ENCODE measurements at regions not wholly inside any gene's neighbourhood (a gene's known extent, or its start where the extent isn't known, plus 50 kb on each side); places are given as distances from the start of the nearest gene placed in this dataset.

DNA sequence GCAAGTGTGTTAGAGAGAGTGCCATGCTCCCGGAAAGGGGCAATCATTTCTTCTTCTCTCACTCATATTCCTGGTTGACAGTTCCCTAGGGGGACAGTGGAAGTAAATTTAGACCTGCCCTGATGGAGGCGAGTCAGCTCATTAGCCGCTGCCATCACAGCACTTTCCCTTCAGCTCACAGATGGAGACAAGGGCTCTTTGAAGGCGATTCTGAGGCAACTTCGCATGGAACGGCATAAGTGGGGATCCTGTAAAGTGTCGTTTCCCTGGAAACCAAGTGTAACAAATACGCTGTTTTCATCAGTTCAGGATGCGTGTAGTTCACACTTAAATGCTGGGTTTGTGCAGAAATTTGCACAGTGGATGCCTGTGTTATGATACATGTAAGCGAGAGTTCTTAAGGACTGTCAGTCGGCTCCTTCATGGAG lies 114.5 kb upstream of the TMPRSS15 start:
- Histone ChIP-seq H3K4me1 (ENCODE audit: control insufficient read depth in 1 of 2, insufficient read depth in 2 of 2, low read length in 2 of 2) (no peaks in the 10 kb centered on the region), H3K9ac (ENCODE audit: low read length) (no peak overlapping the region), H3K4me3 (ENCODE audit: low read depth, low read length) (no peak overlapping the region), H2BK120ac (ENCODE audit: insufficient read depth, low read length, poor library complexity) (no peak overlapping the region), H3K18ac (ENCODE audit: low read length) (no peak overlapping the region), H3K14ac (ENCODE audit: low read length) (no peak overlapping the region), H3K79me1 (ENCODE audit: low read length) (no peaks in the 10 kb centered on the region), H4K91ac (ENCODE audit: low read depth, low read length) (no peak overlapping the region), H3K27me3 (ENCODE audit: insufficient read depth, low read length) (no peaks in the 10 kb centered on the region), H4K8ac (ENCODE audit: low read depth, low read length) (no peak overlapping the region), H2AFZ (ENCODE audit: insufficient read depth, low read length, poor library complexity) (no peak overlapping the region), H3K4ac (ENCODE audit: low read depth, low read length) (no peak overlapping the region), H3K27ac (ENCODE audit: low read depth, low read length) (no peak overlapping the region), H3K4me2 (ENCODE audit: low read length) (no peak overlapping the region), H2AK5ac (ENCODE audit: low read length) (no peak overlapping the region), H3K23ac (ENCODE audit: low read length) (no peak overlapping the region), H2BK5ac (ENCODE audit: low read depth, low read length, poor library complexity) (no peak overlapping the region), H3K36me3 (ENCODE audit: control insufficient read depth in 1 of 2, insufficient read depth in 2 of 2, low read length in 2 of 2) (no peaks in the 10 kb centered on the region), H4K12ac (ENCODE audit: low read depth, low read length) (no peak overlapping the region), H3K9me3 (ENCODE audit: insufficient read depth, low read depth, low read length) (no peaks in the 10 kb centered on the region), H3K79me2 (ENCODE audit: control insufficient read depth, insufficient read depth, low read length, poor library complexity) (no peaks in the 10 kb centered on the region), H2BK12ac (ENCODE audit: low read length) (no peak overlapping the region)
- no peak for DNase-seq
- WGBS (ENCODE audit: extremely low coverage, insufficient coverage, insufficient read length) = no CpG with 5 or more reads among the region's 11 CpGs

DNA sequence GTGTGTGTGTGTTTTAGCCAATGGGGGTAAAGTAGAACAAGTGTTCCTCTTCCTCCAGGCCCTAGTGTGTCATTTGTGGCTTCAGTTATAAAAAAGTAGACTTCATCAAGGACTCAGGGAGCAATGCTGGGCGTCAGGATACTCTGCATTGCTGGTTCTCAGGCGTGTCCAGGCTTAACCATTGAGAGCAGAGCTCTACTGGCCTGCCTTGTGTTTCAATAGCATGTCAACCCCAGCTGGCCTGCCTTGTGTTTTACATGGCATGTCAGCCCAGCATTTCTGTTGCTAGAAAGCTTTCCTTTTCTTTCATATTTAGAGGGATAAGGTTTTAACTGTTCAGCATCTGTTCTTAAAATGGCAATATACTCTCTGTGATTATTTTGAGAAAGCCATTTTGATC lies 117.6 kb upstream of the TMPRSS15 start:
- no peak overlapping the region for H4K8ac ChIP-seq (ENCODE audit: low read depth, low read length)
- no peaks in the 10 kb centered on the region for H3K79me1 ChIP-seq (ENCODE audit: low read length)
- H3K18ac ChIP-seq (ENCODE audit: low read length) = no peak overlapping the region
- H3K14ac ChIP-seq (ENCODE audit: low read length) = no peak overlapping the region
- no peak overlapping the region for H3K27ac ChIP-seq (ENCODE audit: low read depth, low read length)
- no peak overlapping the region for H3K23ac ChIP-seq (ENCODE audit: low read length)
- no peak overlapping the region for H3K9ac ChIP-seq (ENCODE audit: low read length)
- no peak overlapping the region for H2AK5ac ChIP-seq (ENCODE audit: low read length)
- H3K4ac ChIP-seq (ENCODE audit: low read depth, low read length) = no peak overlapping the region
- H4K91ac ChIP-seq (ENCODE audit: low read depth, low read length) = no peak overlapping the region
- H3K79me2 ChIP-seq (ENCODE audit: control insufficient read depth, insufficient read depth, low read length, poor library complexity) = no peaks in the 10 kb centered on the region
- no peak for DNase-seq
- no peaks in the 10 kb centered on the region for H3K36me3 ChIP-seq (ENCODE audit: control insufficient read depth in 1 of 2, insufficient read depth in 2 of 2, low read length in 2 of 2)
- H2BK12ac ChIP-seq (ENCODE audit: low read length) = no peak overlapping the region
- H3K9me3 ChIP-seq (ENCODE audit: insufficient read depth, low read depth, low read length) = no peaks in the 10 kb centered on the region
- no peaks in the 10 kb centered on the region for H3K4me1 ChIP-seq (ENCODE audit: control insufficient read depth in 1 of 2, insufficient read depth in 2 of 2, low read length in 2 of 2)
- no peak overlapping the region for H2AFZ ChIP-seq (ENCODE audit: insufficient read depth, low read length, poor library complexity)
- H2BK120ac ChIP-seq (ENCODE audit: insufficient read depth, low read length, poor library complexity) = no peak overlapping the region
- no CpG with 5 or more reads among the region's 2 CpGs for WGBS (ENCODE audit: extremely low coverage, insufficient coverage, insufficient read length)
- no peak overlapping the region for H2BK5ac ChIP-seq (ENCODE audit: low read depth, low read length, poor library complexity)
- H4K12ac ChIP-seq (ENCODE audit: low read depth, low read length) = no peak overlapping the region
- H3K27me3 ChIP-seq (ENCODE audit: insufficient read depth, low read length) = no peaks in the 10 kb centered on the region
- no peak overlapping the region for H3K4me3 ChIP-seq (ENCODE audit: low read depth, low read length)
- no peak overlapping the region for H3K4me2 ChIP-seq (ENCODE audit: low read length)

DNA sequence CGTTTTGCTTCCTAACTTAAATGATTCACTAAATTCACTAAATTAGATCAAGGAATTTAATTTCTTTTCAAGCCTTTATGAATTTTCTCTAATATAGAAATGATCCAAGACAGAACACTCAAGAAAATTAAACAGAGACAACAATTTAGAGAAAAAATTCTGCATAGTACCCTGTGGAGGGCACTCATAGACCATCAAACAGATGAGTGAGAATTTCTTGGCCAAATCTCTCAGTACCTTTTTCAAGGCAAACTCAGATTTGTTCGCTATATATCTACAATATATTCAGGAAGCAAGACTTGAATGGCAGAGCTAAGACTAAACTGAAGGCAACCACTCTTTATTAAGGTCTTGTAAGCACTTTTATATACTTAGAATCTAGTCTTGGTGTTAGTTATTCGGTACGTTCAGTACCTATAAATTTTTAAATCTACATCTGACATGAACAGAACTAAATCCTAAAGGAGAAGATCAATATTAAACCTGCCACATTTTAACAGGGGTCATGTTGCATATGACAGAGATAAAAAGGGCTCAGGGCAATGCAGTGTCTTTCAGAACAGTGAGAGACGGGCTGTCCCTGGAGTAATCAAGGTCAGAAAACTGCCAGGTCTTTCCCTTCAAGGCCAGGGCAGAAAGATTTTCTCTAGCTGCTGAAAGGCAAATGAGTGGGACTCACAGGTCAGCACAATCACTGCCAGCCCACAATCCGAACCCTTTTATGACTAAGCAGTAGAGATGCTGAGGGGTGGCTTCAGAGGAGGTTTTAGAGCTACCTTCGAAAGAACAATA lies 118.8 kb upstream of the TMPRSS15 start:
- Histone ChIP-seq H3K4me3 (ENCODE audit: low read depth, low read length) (no peak overlapping the region), H3K27ac (ENCODE audit: low read depth, low read length) (no peak overlapping the region), H4K8ac (ENCODE audit: low read depth, low read length) (no peak overlapping the region), H2BK5ac (ENCODE audit: low read depth, low read length, poor library complexity) (no peak overlapping the region), H4K12ac (ENCODE audit: low read depth, low read length) (no peak overlapping the region), H2BK120ac (ENCODE audit: insufficient read depth, low read length, poor library complexity) (no peak overlapping the region), H3K9ac (ENCODE audit: low read length) (no peak overlapping the region), H3K4me2 (ENCODE audit: low read length) (no peak overlapping the region), H3K4me1 (ENCODE audit: control insufficient read depth in 1 of 2, insufficient read depth in 2 of 2, low read length in 2 of 2) (no peaks in the 10 kb centered on the region), H3K79me1 (ENCODE audit: low read length) (no peaks in the 10 kb centered on the region), H2AK5ac (ENCODE audit: low read length) (no peak overlapping the region), H3K79me2 (ENCODE audit: control insufficient read depth, insufficient read depth, low read length, poor library complexity) (no peaks in the 10 kb centered on the region), H2AFZ (ENCODE audit: insufficient read depth, low read length, poor library complexity) (no peak overlapping the region), H3K27me3 (ENCODE audit: insufficient read depth, low read length) (no peaks in the 10 kb centered on the region), H2BK12ac (ENCODE audit: low read length) (no peak overlapping the region), H4K91ac (ENCODE audit: low read depth, low read length) (no peak overlapping the region), H3K9me3 (ENCODE audit: insufficient read depth, low read depth, low read length) (no peaks in the 10 kb centered on the region), H3K14ac (ENCODE audit: low read length) (no peak overlapping the region), H3K4ac (ENCODE audit: low read depth, low read length) (no peak overlapping the region), H3K18ac (ENCODE audit: low read length) (no peak overlapping the region), H3K23ac (ENCODE audit: low read length) (no peak overlapping the region), H3K36me3 (ENCODE audit: control insufficient read depth in 1 of 2, insufficient read depth in 2 of 2, low read length in 2 of 2) (no peaks in the 10 kb centered on the region)
- WGBS (ENCODE audit: extremely low coverage, insufficient coverage, insufficient read length) = no CpG with 5 or more reads among the region's 7 CpGs
- peak in 1 of 2 donors; percentile 5 for DNase-seq

DNA sequence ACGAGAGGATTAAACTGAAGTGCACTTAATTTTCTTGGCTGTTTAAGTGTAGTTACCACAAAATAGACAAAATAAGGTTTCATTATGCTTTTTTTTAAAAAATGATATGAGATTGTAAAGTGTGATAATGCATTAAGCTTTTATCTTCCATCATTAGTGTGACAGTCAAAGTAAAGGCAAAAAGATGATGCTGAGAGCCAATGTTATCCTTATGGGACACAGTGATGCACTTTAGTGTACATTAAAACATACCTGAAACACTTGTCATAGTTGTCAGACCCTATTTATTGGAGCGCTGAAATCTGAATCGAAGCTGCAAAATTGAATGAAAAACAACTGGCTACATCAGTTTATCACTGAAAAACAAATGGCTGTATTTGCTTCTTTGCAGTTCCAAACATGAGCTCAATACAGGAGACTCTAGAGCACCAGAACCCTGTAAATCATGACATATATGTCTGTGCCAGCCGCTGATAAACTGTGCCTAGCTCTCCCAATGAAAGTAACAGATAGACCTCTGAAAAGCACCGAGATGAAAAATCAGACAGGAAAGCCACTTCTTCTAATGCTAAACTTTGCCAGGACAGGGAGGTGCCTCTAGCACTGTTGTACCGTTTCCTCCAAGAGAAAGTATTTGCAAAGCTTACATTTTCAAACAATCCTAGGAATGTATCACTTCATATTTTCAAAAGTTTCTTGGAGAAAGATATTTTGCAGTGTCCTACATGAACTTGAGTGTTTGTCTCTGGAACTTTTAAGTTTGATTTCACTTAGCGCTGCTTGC lies 120.7 kb upstream of the TMPRSS15 start:
- Histone ChIP-seq H2BK12ac (ENCODE audit: low read length) (no peak overlapping the region), H4K8ac (ENCODE audit: low read depth, low read length) (no peak overlapping the region), H3K27me3 (ENCODE audit: insufficient read depth, low read length) (no peaks in the 10 kb centered on the region), H3K4ac (ENCODE audit: low read depth, low read length) (no peak overlapping the region), H3K9ac (ENCODE audit: low read length) (no peak overlapping the region), H3K4me2 (ENCODE audit: low read length) (no peak overlapping the region), H3K36me3 (ENCODE audit: control insufficient read depth in 1 of 2, insufficient read depth in 2 of 2, low read length in 2 of 2) (no peaks in the 10 kb centered on the region), H3K14ac (ENCODE audit: low read length) (no peak overlapping the region), H3K18ac (ENCODE audit: low read length) (no peak overlapping the region), H3K4me3 (ENCODE audit: low read depth, low read length) (no peak overlapping the region), H2BK120ac (ENCODE audit: insufficient read depth, low read length, poor library complexity) (no peak overlapping the region), H2BK5ac (ENCODE audit: low read depth, low read length, poor library complexity) (no peak overlapping the region), H3K27ac (ENCODE audit: low read depth, low read length) (no peak overlapping the region), H3K4me1 (ENCODE audit: control insufficient read depth in 1 of 2, insufficient read depth in 2 of 2, low read length in 2 of 2) (no peaks in the 10 kb centered on the region), H3K79me2 (ENCODE audit: control insufficient read depth, insufficient read depth, low read length, poor library complexity) (no peaks in the 10 kb centered on the region), H3K9me3 (ENCODE audit: insufficient read depth, low read depth, low read length) (no peaks in the 10 kb centered on the region), H4K91ac (ENCODE audit: low read depth, low read length) (no peak overlapping the region), H3K23ac (ENCODE audit: low read length) (no peak overlapping the region), H2AK5ac (ENCODE audit: low read length) (no peak overlapping the region), H4K12ac (ENCODE audit: low read depth, low read length) (no peak overlapping the region), H3K79me1 (ENCODE audit: low read length) (no peaks in the 10 kb centered on the region), H2AFZ (ENCODE audit: insufficient read depth, low read length, poor library complexity) (no peak overlapping the region)
- no peak for DNase-seq
- no CpG with 5 or more reads among the region's 7 CpGs for WGBS (ENCODE audit: extremely low coverage, insufficient coverage, insufficient read length)
